HCT116 (cell line): ENCODE measurements at regions not wholly inside any gene's neighbourhood (a gene's known extent, or its start where the extent isn't known, plus 50 kb on each side); places are given as distances from the start of the nearest gene placed in this dataset.

Experiments used
- ATAC-seq: fragments of 200-7000 bp; cut with Tn5 transposase; 2 replicates; pipeline ENCODE4 v1.9.1; 2020; ENCODE audit warnings: mild to moderate bottlenecking, moderate library complexity
- BruUV-seq: library from RNA; stranded (reverse); fragments of 400-500 nt; replicated peaks from 2 replicates; lab custom pipeline; 2021; lab: Mats Ljungman, UMichigan
- CTCF ChIA-PET: fragments of 300-600 bp; sonication (Branson Sonifier 250); formaldehyde crosslinking; loops from one replicate; lab custom pipeline; 2021; ENCODE audit warnings: antibody characterized with exemption; lab: Charles Lee
- POLR2A ChIA-PET: fragments of 300-600, 350-600 bp; sonication (Branson Sonifier 250); formaldehyde crosslinking; loops from one replicate; lab custom pipeline; 2021; ENCODE audit warnings: antibody characterized with exemption; lab: Charles Lee
- RAD21 ChIA-PET, 2 experiments: fragments of 300-600 bp; sonication (Branson Sonifier 250); formaldehyde crosslinking; loops; one replicate each; lab custom pipeline; 2023; ENCODE audit warnings: low total read pairs in 2 of 2; ENCODE audit not compliant: uncharacterized antibody in 2 of 2, unreplicated experiment in 2 of 2, low non-redundant PET in 1 of 2; lab: Charles Lee
- DNase-seq: peaks from one replicate; pipeline ENCODE4 v3.0.0-alpha.2; 2010; ENCODE audit warnings: low read depth, low spot score
- H2AFZ ChIP-seq: fragments of 200-600 bp; shearing (Covaris generic), sonication (generic); 2 replicates; pipeline ENCODE4 v1.6.1; 2017; ENCODE audit warnings: low read depth, mixed run types, mixed read lengths, antibody characterized with exemption, low read length; ENCODE audit not compliant: poor library complexity, severe bottlenecking
- H3K27ac ChIP-seq: 2 replicates; pipeline ENCODE4 v1.5.1; 2012; ENCODE audit warnings: low read depth, low read length
- H3K27me3 ChIP-seq: fragments of 200-600 bp; sonication (generic); 2 replicates; pipeline ENCODE4 v1.6.1; 2016; ENCODE audit warnings: mixed run types, low read length, mixed read lengths; ENCODE audit not compliant: insufficient read depth
- H3K36me3 ChIP-seq, 2 experiments: fragments of 200-500 bp in 1 of 2; fragments of 200-600 bp in 1 of 2; sonication (Bioruptor generic) in 1 of 2; sonication (generic) in 1 of 2; 2 replicates each; pipeline versions ENCODE4 v1.5.1 to v1.6.1; 2014 to 2016; ENCODE audit warnings: low read length in 2 of 2, inconsistent platforms in 1 of 2, mixed read lengths in 1 of 2, mixed run types in 1 of 2; ENCODE audit not compliant: insufficient read depth in 2 of 2, control insufficient read depth in 1 of 2
- H3K4me1 ChIP-seq, 2 experiments: fragments of 200-600 bp in 1 of 2; sonication (generic) in 1 of 2; 2 replicates each; pipeline versions ENCODE4 v1.5.1 to v1.6.1; 2012 to 2017; ENCODE audit warnings: low read length in 2 of 2, inconsistent platforms in 1 of 2, mild to moderate bottlenecking in 1 of 2, mixed read lengths in 1 of 2, mixed run types in 1 of 2, moderate library complexity in 1 of 2; ENCODE audit not compliant: insufficient read depth in 2 of 2, control insufficient read depth in 1 of 2
- H3K4me2 ChIP-seq: fragments of 200-600 bp; sonication (generic); 2 replicates; pipeline ENCODE4 v1.6.1; 2017; ENCODE audit warnings: mixed run types, low read length, mixed read lengths
- H3K4me3 ChIP-seq, 2 experiments: fragments of 200-600 bp in 1 of 2; sonication (generic) in 1 of 2; replicated peaks in 1 of 2; 2 replicates each; pipeline ENCODE4 v1.5.1; 2011 to 2016; ENCODE audit warnings: low read length in 2 of 2, control low read depth in 1 of 2, low read depth in 1 of 2, mild to moderate bottlenecking in 1 of 2, mixed read lengths in 1 of 2, mixed run types in 1 of 2
- H3K79me2 ChIP-seq: fragments of 200-600 bp; sonication (generic); 2 replicates; pipeline ENCODE4 v1.6.1; 2017; ENCODE audit warnings: mild to moderate bottlenecking, mixed run types, low read length, moderate library complexity, mixed read lengths; ENCODE audit not compliant: insufficient read depth
- H3K9ac ChIP-seq: fragments of 200-600 bp; sonication (generic); 2 replicates; pipeline ENCODE4 v1.6.1; 2016; ENCODE audit warnings: low read length, mixed read lengths
- H3K9me2 ChIP-seq: fragments of 200-600 bp; sonication (generic), shearing (Covaris generic); 2 replicates; pipeline ENCODE4 v1.6.1; 2017; ENCODE audit warnings: mixed run types, mild to moderate bottlenecking, moderate library complexity; ENCODE audit not compliant: insufficient read depth
- H3K9me3 ChIP-seq, 2 experiments: fragments of 200-500 bp in 1 of 2; fragments of 200-600 bp in 1 of 2; sonication (Bioruptor generic) in 1 of 2; sonication (generic) in 1 of 2; 2 replicates each; pipeline ENCODE4 v1.6.1; 2014 to 2017; ENCODE audit warnings: low read length in 2 of 2, mixed read lengths in 2 of 2, inconsistent platforms in 1 of 2, low read depth in 1 of 2, mild to moderate bottlenecking in 1 of 2, mixed run types in 1 of 2, moderate library complexity in 1 of 2; ENCODE audit not compliant: control insufficient read depth in 1 of 2, insufficient read depth in 1 of 2
- H4K20me1 ChIP-seq: fragments of 200-600 bp; sonication (generic), shearing (Covaris generic); 2 replicates; pipeline ENCODE4 v1.6.1; 2017; ENCODE audit warnings: mixed run types, mild to moderate bottlenecking, moderate library complexity; ENCODE audit not compliant: insufficient read depth
- ATF3 ChIP-seq: IDR thresholded peaks from 2 replicates; pipeline ENCODE4 v1.6.1; 2012
- CBX3 ChIP-seq: IDR thresholded peaks from 2 replicates; pipeline ENCODE4 v1.6.1; 2012; ENCODE audit warnings: low read depth
- CEBPB ChIP-seq: IDR thresholded peaks from 2 replicates; pipeline ENCODE4 v1.6.1; 2012; ENCODE audit warnings: low read depth
- CTCF ChIP-seq, 3 experiments: fragments of 200-600 bp in 1 of 3; sonication (generic) in 1 of 3; IDR thresholded peaks in 2 of 3; conservative IDR thresholded peaks in 1 of 3; 2 replicates each; pipeline ENCODE4 v1.5.1; 2012 to 2017; ENCODE audit warnings: low read depth in 2 of 3, low read length in 2 of 3, antibody characterized with exemption in 1 of 3, borderline replicate concordance in 1 of 3, control low read depth in 1 of 3, mild to moderate bottlenecking in 1 of 3, mixed read lengths in 1 of 3, mixed run types in 1 of 3, moderate library complexity in 1 of 3; ENCODE audit not compliant: insufficient read depth in 1 of 3
- EZH2phosphoT487 ChIP-seq: fragments of 200-600 bp; IDR thresholded peaks from 2 replicates; pipeline ENCODE4 v1.6.1; 2018; ENCODE audit warnings: antibody characterized with exemption, borderline replicate concordance
- FOSL1 ChIP-seq: IDR thresholded peaks from 2 replicates; pipeline ENCODE4 v1.6.1; 2012; ENCODE audit warnings: low read depth
- MAX ChIP-seq: IDR thresholded peaks from 2 replicates; pipeline ENCODE4 v1.6.1; 2012
- POLR2A ChIP-seq: IDR thresholded peaks from 2 replicates; pipeline ENCODE4 v1.7.0; 2011; ENCODE audit warnings: borderline replicate concordance; ENCODE audit not compliant: insufficient read depth, insufficient read length; ENCODE audit errors: extremely low read depth
- POLR2AphosphoS5 ChIP-seq: IDR thresholded peaks from 2 replicates; pipeline ENCODE4 v1.6.1; 2011; ENCODE audit warnings: mild to moderate bottlenecking, low read depth, low read length, moderate library complexity
- RAD21 ChIP-seq: IDR thresholded peaks from 2 replicates; pipeline ENCODE4 v1.6.1; 2012; ENCODE audit warnings: low read depth, mild to moderate bottlenecking
- SIN3A ChIP-seq: IDR thresholded peaks from 2 replicates; pipeline ENCODE4 v1.6.1; 2012; ENCODE audit warnings: low read depth
- SP1 ChIP-seq: IDR thresholded peaks from 2 replicates; pipeline ENCODE4 v1.6.1; 2012; ENCODE audit warnings: low read depth
- TCF7L2 ChIP-seq: IDR thresholded peaks from 2 replicates; pipeline ENCODE4 v1.7.0; 2011; ENCODE audit warnings: borderline replicate concordance, inconsistent platforms; ENCODE audit not compliant: insufficient read depth, insufficient read length; ENCODE audit errors: extremely low read depth
- YY1 ChIP-seq: IDR thresholded peaks from 2 replicates; pipeline ENCODE4 v1.6.1; 2011; ENCODE audit warnings: low read length, low read depth, moderate library complexity, mild to moderate bottlenecking; ENCODE audit not compliant: insufficient replicate concordance; ENCODE audit errors: extremely low read depth
- ZBTB33 ChIP-seq: IDR thresholded peaks from 2 replicates; pipeline ENCODE4 v1.6.1; 2011; ENCODE audit warnings: mild to moderate bottlenecking, low read length, moderate library complexity; ENCODE audit not compliant: insufficient replicate concordance; ENCODE audit errors: extremely low read depth
- ZNF274 ChIP-seq: fragments of 200-500 bp; sonication (Bioruptor generic); IDR thresholded peaks from 2 replicates; pipeline ENCODE4 v1.6.1; 2014; ENCODE audit warnings: mild to moderate bottlenecking, low read depth, low read length, inconsistent platforms
- intact Hi-C: fragments of 100-400 bp; cut with micrococcal nuclease; formaldehyde crosslinking; loops from 2 replicates; pipeline ENCODE4 v1.10.0; 2022
- TF ChIP-seq, protein P1 (sequence below): IDR thresholded peaks from 2 replicates; pipeline ENCODE4 v1.6.1; 2012; ENCODE audit warnings: low read depth

- no peak for DNase-seq
- POLR2A ChIA-PET = no interaction called here
- Histone ChIP-seq H3K27ac (no peak overlapping the region), H3K9me3 (no peaks in the 10 kb centered on the region), H3K27me3 (no peaks in the 10 kb centered on the region), H3K9ac (no peak overlapping the region), H3K4me1 (peaks cover 12 to 14% of the 10 kb centered on the region in 2 experiments), H4K20me1 (no peaks in the 10 kb centered on the region), H3K36me3 (no peaks in the 10 kb centered on the region)
- RAD21 ChIA-PET = no interaction called here
- CTCF ChIA-PET = interaction anchor here (1.6 to 1.7 kb wide), 3 partner anchors 10 to 258 kb away, joined by 3 to 5 read pairs (median 4); no protein-coding TSS in a partner anchor
- BruUV-seq = no TSS peak
- intact Hi-C loops = no loop called here
- no peak for TF ChIP-seq YY1
- no peak for TF ChIP-seq ZNF274
- TF ChIP-seq SP1 = no peak
- TF ChIP-seq, protein P1, sequence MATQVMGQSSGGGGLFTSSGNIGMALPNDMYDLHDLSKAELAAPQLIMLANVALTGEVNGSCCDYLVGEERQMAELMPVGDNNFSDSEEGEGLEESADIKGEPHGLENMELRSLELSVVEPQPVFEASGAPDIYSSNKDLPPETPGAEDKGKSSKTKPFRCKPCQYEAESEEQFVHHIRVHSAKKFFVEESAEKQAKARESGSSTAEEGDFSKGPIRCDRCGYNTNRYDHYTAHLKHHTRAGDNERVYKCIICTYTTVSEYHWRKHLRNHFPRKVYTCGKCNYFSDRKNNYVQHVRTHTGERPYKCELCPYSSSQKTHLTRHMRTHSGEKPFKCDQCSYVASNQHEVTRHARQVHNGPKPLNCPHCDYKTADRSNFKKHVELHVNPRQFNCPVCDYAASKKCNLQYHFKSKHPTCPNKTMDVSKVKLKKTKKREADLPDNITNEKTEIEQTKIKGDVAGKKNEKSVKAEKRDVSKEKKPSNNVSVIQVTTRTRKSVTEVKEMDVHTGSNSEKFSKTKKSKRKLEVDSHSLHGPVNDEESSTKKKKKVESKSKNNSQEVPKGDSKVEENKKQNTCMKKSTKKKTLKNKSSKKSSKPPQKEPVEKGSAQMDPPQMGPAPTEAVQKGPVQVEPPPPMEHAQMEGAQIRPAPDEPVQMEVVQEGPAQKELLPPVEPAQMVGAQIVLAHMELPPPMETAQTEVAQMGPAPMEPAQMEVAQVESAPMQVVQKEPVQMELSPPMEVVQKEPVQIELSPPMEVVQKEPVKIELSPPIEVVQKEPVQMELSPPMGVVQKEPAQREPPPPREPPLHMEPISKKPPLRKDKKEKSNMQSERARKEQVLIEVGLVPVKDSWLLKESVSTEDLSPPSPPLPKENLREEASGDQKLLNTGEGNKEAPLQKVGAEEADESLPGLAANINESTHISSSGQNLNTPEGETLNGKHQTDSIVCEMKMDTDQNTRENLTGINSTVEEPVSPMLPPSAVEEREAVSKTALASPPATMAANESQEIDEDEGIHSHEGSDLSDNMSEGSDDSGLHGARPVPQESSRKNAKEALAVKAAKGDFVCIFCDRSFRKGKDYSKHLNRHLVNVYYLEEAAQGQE = no peak
- TF ChIP-seq FOSL1 = no peak
- no peak for TF ChIP-seq CEBPB
- no peak for TF ChIP-seq CTCF (IDR thresholded peaks at IDR 0.05 in 2 of 3, conservative IDR thresholded peaks at IDR 0.05 in 1 of 3; ENCODE audit: borderline replicate concordance in 1 of 3, insufficient read depth in 1 of 3, low read depth in 2 of 3, low read length in 2 of 3)
- TF ChIP-seq ZBTB33 = no peak
- TF ChIP-seq SIN3A = no peak
- no peak for TF ChIP-seq POLR2AphosphoS5
- no peak for TF ChIP-seq TCF7L2
- no peak for TF ChIP-seq MAX
- TF ChIP-seq CBX3 = no peak
- TF ChIP-seq RAD21 = no peak
- TF ChIP-seq POLR2A = no peak
- TF ChIP-seq ATF3 = no peak
- TF ChIP-seq EZH2phosphoT487 = no peak
- TF ChIP-seq, all 23 proteins: peak for 0
- Histone ChIP-seq H3K79me2 (no peaks in the 10 kb centered on the region), H3K4me3 (no peak overlapping the region), H3K4me2 (no peak overlapping the region), H2AFZ (no peak overlapping the region), H3K9me2 (no peaks in the 10 kb centered on the region)
- no peak for ATAC-seq
Measured at GRCh38 chr10:114872519-114873087, 51.0 kb downstream of the FHIP2A start.
